GM10248 (cell line): ENCODE measurements at regions not wholly inside any gene's neighbourhood (a gene's known extent, or its start where the extent isn't known, plus 50 kb on each side); places are given as distances from the start of the nearest gene placed in this dataset.
A peak's percentile ranks its signal among the peaks of the same experiment; 100 is the strongest.

ENCODE experiments used
- CTCF ChIA-PET: fragments of 300-600 bp; sonication (Branson Sonifier 250); formaldehyde crosslinking; extraction: SDS; loops from one replicate; lab custom pipeline; 2021; ENCODE audit warnings: antibody characterized with exemption; lab: Yijun Ruan, JAX
- POLR2A ChIA-PET: fragments of 350-650 bp; sonication (Branson Sonifier 250); formaldehyde crosslinking; extraction: SDS; loops from one replicate; lab custom pipeline; 2020; ENCODE audit warnings: antibody characterized with exemption; lab: Yijun Ruan, JAX
- DNase-seq: peaks from one replicate; pipeline ENCODE4 v3.0.0; 2012; ENCODE audit errors: extremely low spot score
- CTCF ChIP-seq: IDR thresholded peaks from 2 replicates; pipeline ENCODE4 v1.5.1; 2012; ENCODE audit warnings: mild to moderate bottlenecking, low read depth; ENCODE audit errors: extremely low read depth, missing control alignments, control extremely low read depth

GRCh38 chr21:14880922-14881321, 183.9 kb downstream of the NRIP1 start:
- TF ChIP-seq CTCF, result no peak
- DNase-seq, result no peak
- POLR2A ChIA-PET, result no interaction called here
- CTCF ChIA-PET, result interaction anchor here (1.2 to 2.2 kb wide), 5 partner anchors 9 to 17 kb away, joined by 3 to 6 read pairs (median 4); no protein-coding TSS in a partner anchor

GRCh38 chr21:14879458-14879857, 185.3 kb downstream of the NRIP1 start:
- no peak for TF ChIP-seq CTCF
- CTCF ChIA-PET, result interaction anchor here (0.8 to 2.2 kb wide), 7 partner anchors 9 to 603 kb away, joined by 3 to 11 read pairs (median 5); no protein-coding TSS in a partner anchor
- DNase-seq, result no peak
- POLR2A ChIA-PET, result no interaction called here

GRCh38 chr21:14878971-14879370, 185.8 kb downstream of the NRIP1 start:
- no peak for DNase-seq
- POLR2A ChIA-PET, result no interaction called here

DNA sequence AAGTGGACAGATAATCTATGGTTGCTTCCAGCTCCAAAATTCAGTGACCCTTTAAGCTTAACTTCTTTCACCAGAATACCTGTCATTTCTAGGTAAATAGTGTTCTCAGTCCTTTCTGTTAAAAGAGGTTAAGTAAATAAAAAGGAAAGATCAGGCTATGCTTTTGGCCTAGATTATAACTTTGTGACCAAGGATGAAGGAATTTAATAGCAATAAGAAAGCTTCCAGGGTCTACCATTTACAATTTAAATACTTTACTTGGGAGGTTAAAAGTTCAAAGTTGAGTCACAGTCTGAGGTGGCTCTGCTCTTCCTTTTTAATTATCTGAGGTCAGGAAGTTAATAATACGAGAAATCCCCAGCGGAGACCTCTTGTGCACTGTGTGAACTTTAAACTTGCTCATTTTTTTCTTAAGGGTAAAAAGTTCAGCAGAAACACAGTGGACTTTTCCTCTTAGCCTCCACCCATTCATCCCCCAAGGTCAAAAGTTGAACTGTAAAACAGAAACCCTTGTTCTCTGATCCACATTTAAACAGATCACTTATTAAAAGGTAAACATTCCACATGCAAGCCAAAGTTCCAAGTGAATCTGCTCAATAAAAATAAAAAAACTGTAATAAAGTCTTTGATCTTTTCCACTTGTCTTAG, 187.1 kb downstream of the NRIP1 start:
- ChIA-PET CTCF (interaction anchor here (0.8 to 2.5 kb wide), 5 partner anchors 8 to 29 kb away, joined by 3 to 12 read pairs (median 7); no protein-coding TSS in a partner anchor), POLR2A (no interaction called here)
- DNase-seq, result peak; percentile 29
- no peak for TF ChIP-seq CTCF

More at GRCh38 chr21:14878971-14879370, 185.8 kb downstream of the NRIP1 start:
- CTCF ChIA-PET, result interaction anchor here (1.2 to 2.2 kb wide), 5 partner anchors 9 to 604 kb away, joined by 3 to 11 read pairs (median 5); no protein-coding TSS in a partner anchor
- no peak for TF ChIP-seq CTCF

GRCh38 chr21:14876524-14876840, 188.3 kb downstream of the NRIP1 start:
- ChIA-PET POLR2A (no interaction called here), CTCF (interaction anchor here (0.9 to 2.5 kb wide), 7 partner anchors 8 to 606 kb away, joined by 3 to 12 read pairs (median 7); no protein-coding TSS in a partner anchor)
- no peak for DNase-seq

More at GRCh38 chr21:14876524-14876840, 188.3 kb downstream of the NRIP1 start:
- TF ChIP-seq CTCF, result no peak
